MCF 10A (cell line): ENCODE measurements at regions not wholly inside any gene's neighbourhood (a gene's known extent, or its start where the extent isn't known, plus 50 kb on each side); places are given as distances from the start of the nearest gene placed in this dataset.
A peak's percentile ranks its signal among the peaks of the same experiment; 100 is the strongest.

Source experiments
- BruUV-seq: library from RNA; stranded (reverse); fragments of 400-500 nt; replicated peaks from 2 replicates; lab custom pipeline; 2021; lab: Mats Ljungman, UMichigan
- CTCF ChIA-PET: fragments of 300-600 bp; sonication (Branson Sonifier 250); formaldehyde crosslinking; extraction: SDS; loops from one replicate; lab custom pipeline; 2021; ENCODE audit warnings: antibody characterized with exemption, inconsistent platforms; lab: Yijun Ruan, JAX
- POLR2A ChIA-PET: fragments of 300-600, 350-650 bp; sonication (Branson Sonifier 250); formaldehyde crosslinking; extraction: SDS; loops from one replicate; lab custom pipeline; 2020; ENCODE audit warnings: antibody characterized with exemption, inconsistent platforms; lab: Yijun Ruan, JAX
- DNase-seq: peaks from one replicate; pipeline ENCODE4 v3.0.0-alpha.2; 2018; ENCODE audit not compliant: unreplicated experiment
- H3K27ac Mint-ChIP-seq: one replicate; pipeline ENCODE4 v1.8.0; 2022; ENCODE audit warnings: mild to moderate bottlenecking, low read depth, mixed read lengths; ENCODE audit not compliant: unreplicated experiment
- H3K27me3 Mint-ChIP-seq: one replicate; pipeline ENCODE4 v1.8.0; 2022; ENCODE audit warnings: mixed read lengths; ENCODE audit not compliant: insufficient read depth, unreplicated experiment
- H3K36me3 Mint-ChIP-seq: one replicate; pipeline ENCODE4 v1.8.0; 2022; ENCODE audit warnings: mild to moderate bottlenecking, moderate library complexity, mixed read lengths; ENCODE audit not compliant: insufficient read depth, unreplicated experiment
- H3K4me1 Mint-ChIP-seq: one replicate; pipeline ENCODE4 v1.8.0; 2022; ENCODE audit warnings: mixed read lengths; ENCODE audit not compliant: insufficient read depth, unreplicated experiment
- H3K4me3 Mint-ChIP-seq: one replicate; pipeline ENCODE4 v1.8.0; 2022; ENCODE audit warnings: mild to moderate bottlenecking, moderate library complexity, mixed read lengths; ENCODE audit not compliant: unreplicated experiment
- H3K9me3 Mint-ChIP-seq: one replicate; pipeline ENCODE4 v1.8.0; 2022; ENCODE audit warnings: mixed read lengths; ENCODE audit not compliant: unreplicated experiment
- CTCF ChIP-seq: fragments of 200-600 bp; IDR thresholded peaks from one replicate; pipeline ENCODE4 v1.8.0; 2022; ENCODE audit warnings: antibody characterized with exemption, mild to moderate bottlenecking; ENCODE audit not compliant: unreplicated experiment
- intact Hi-C: fragments of 100-400 bp; cut with micrococcal nuclease; formaldehyde crosslinking; loops from 2 replicates; pipeline ENCODE4 v1.14.1; 2022

GRCh38 chr7:135858379-135858778 is 109.8 kb upstream of the FAM180A start:
- POLR2A ChIA-PET = no interaction called here
- no peaks in the 10 kb centered on the region for H3K4me1 Mint-ChIP-seq
- H3K27me3 Mint-ChIP-seq = no peaks in the 10 kb centered on the region
- H3K36me3 Mint-ChIP-seq = no peaks in the 10 kb centered on the region
- no TSS peak for BruUV-seq
- intact Hi-C loops = no loop called here
- no peaks in the 10 kb centered on the region for H3K9me3 Mint-ChIP-seq
- H3K27ac Mint-ChIP-seq = no peak overlapping the region
- no peak overlapping the region for H3K4me3 Mint-ChIP-seq
- no peak for DNase-seq
- no peak for TF ChIP-seq CTCF
- CTCF ChIA-PET = no interaction called here

GRCh38 chr7:135857519-135858274 is 109.1 kb upstream of the FAM180A start:
- Mint-ChIP-seq H3K9me3 (no peaks in the 10 kb centered on the region), H3K4me3 (no peak overlapping the region), H3K27me3 (no peaks in the 10 kb centered on the region), H3K27ac (no peak overlapping the region), H3K4me1 (no peaks in the 10 kb centered on the region), H3K36me3 (no peaks in the 10 kb centered on the region)
- no TSS peak for BruUV-seq
- TF ChIP-seq CTCF = no peak
- intact Hi-C loops = no loop called here
- ChIA-PET CTCF (interaction anchor here (1.1 kb wide), 1 partner anchor 147 kb away, joined by 3 read pairs; no protein-coding TSS in a partner anchor), POLR2A (interaction anchor here (1.1 to 1.2 kb wide), 2 partner anchors 24 to 114 kb away, joined by 3 read pairs; no protein-coding TSS in a partner anchor)
- no peak for DNase-seq

GRCh38 chr7:135856356-135857144 is 107.9 kb upstream of the FAM180A start:
- peak; percentile 30 for DNase-seq
- no TSS peak for BruUV-seq
- no peak overlapping the region for H3K27ac Mint-ChIP-seq
- H3K4me3 Mint-ChIP-seq = no peak overlapping the region
- intact Hi-C loops = no loop called here
- H3K4me1 Mint-ChIP-seq = no peaks in the 10 kb centered on the region
- ChIA-PET POLR2A (interaction anchor here (0.7 to 1.2 kb wide), 4 partner anchors 21 to 115 kb away, joined by 3 to 4 read pairs (median 3); no protein-coding TSS in a partner anchor), CTCF (interaction anchor here (0.6 to 1.1 kb wide), 2 partner anchors 148 to 183 kb away, joined by 3 read pairs; no protein-coding TSS in a partner anchor)
- no peak for TF ChIP-seq CTCF
- no peaks in the 10 kb centered on the region for H3K27me3 Mint-ChIP-seq
- no peaks in the 10 kb centered on the region for H3K9me3 Mint-ChIP-seq
- H3K36me3 Mint-ChIP-seq = no peaks in the 10 kb centered on the region

- H3K27ac Mint-ChIP-seq = no peak overlapping the region
- no peaks in the 10 kb centered on the region for H3K9me3 Mint-ChIP-seq
- TF ChIP-seq CTCF = no peak
- H3K4me1 Mint-ChIP-seq = no peaks in the 10 kb centered on the region
- DNase-seq = peak; percentile 38
- POLR2A ChIA-PET = interaction anchor here (0.7 to 1.2 kb wide), 2 partner anchors 22 to 26 kb away, joined by 3 to 4 read pairs; no protein-coding TSS in a partner anchor
- H3K27me3 Mint-ChIP-seq = no peaks in the 10 kb centered on the region
- no TSS peak for BruUV-seq
- H3K4me3 Mint-ChIP-seq = no peak overlapping the region
- intact Hi-C loops = no loop called here
- no peaks in the 10 kb centered on the region for H3K36me3 Mint-ChIP-seq
- CTCF ChIA-PET = interaction anchor here (0.6 to 2.1 kb wide), 3 partner anchors 55 to 82 kb away, joined by 3 to 10 read pairs (median 4); no protein-coding TSS in a partner anchor
These were observed 107.2 kb upstream of the FAM180A start for GRCh38 chr7:135855846-135856245.
